ENCODE measurements at regions not wholly inside any gene's neighbourhood (a gene's known extent, or its start where the extent isn't known, plus 50 kb on each side); places are given as distances from the start of the nearest gene placed in this dataset.

DNA sequence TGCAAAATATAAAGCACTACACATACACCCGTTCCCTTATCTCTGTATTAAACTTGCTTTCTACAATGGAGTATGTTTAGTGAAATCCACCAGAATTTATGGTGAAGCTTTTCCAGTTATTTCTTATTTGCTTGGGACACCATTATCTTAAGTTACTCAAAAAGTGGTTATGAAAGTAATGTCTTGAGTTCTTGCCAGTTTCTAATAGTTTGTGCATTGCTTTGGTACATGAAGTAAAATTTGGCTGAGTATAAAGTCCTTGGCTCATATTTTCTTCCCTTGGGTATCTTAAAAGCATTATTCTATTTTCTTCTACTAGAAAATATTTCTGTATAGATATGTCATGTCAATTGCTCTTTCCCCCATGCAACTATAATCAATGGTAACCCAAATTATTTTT, 85.2 kb downstream of the POLR1F start:
- no peak overlapping the region for H3K27ac Mint-ChIP-seq
- H3K36me3 ChIP-seq (replicated peaks in 1 of 2; ENCODE audit: control insufficient read depth in 1 of 2, insufficient read depth in 2 of 2, low read length in 2 of 2) = no peaks in the 10 kb centered on the region
- H3K27me3 Mint-ChIP-seq (ENCODE audit: low read depth in 3 of 3) = peaks cover 0 to 2% (median 0%) of the 10 kb centered on the region in 3 donors
- H3K4me3 Mint-ChIP-seq = no peak overlapping the region
- no peak overlapping the region for H3K4me2 ChIP-seq (replicated peaks; ENCODE audit: extremely low read depth, low read length, poor library complexity, severe bottlenecking)
- whole genome bisulfite sequencing (ENCODE audit: insufficient coverage) = no CpG with 5 or more reads among the region's 1 CpG
- no peaks in the 10 kb centered on the region for H4K20me1 ChIP-seq (ENCODE audit: insufficient read depth, low read length)
- H3K36me3 Mint-ChIP-seq = no peaks in the 10 kb centered on the region
- H3K79me2 ChIP-seq (ENCODE audit: insufficient read depth, low read length) = no peaks in the 10 kb centered on the region
- TF ChIP-seq CTCF (IDR thresholded peaks at IDR 0.05) = no peak
- no peaks in the 10 kb centered on the region for H3K27me3 ChIP-seq (ENCODE audit: control insufficient read depth in 2 of 2, insufficient read depth in 2 of 2, low read length in 2 of 2)
- no peaks in the 10 kb centered on the region for H3K4me1 Mint-ChIP-seq
- intact Hi-C loops (cut with micrococcal nuclease) = no loop called here
- no peaks in the 10 kb centered on the region for H3K4me1 ChIP-seq (ENCODE audit: control insufficient read depth in 1 of 2, insufficient read depth in 2 of 2, low read length in 2 of 2)
- no peak overlapping the region for H3K9ac ChIP-seq (ENCODE audit: insufficient read depth, low read length, poor library complexity, severe bottlenecking)
- no peak overlapping the region for H3K4me3 ChIP-seq (replicated peaks in 1 of 3; ENCODE audit: low read depth in 2 of 3, low read length in 3 of 3)
- peaks cover 2 to 10% (median 5%) of the 10 kb centered on the region in 7 donors for H3K9me3 Mint-ChIP-seq
- peaks cover 0 to 13% of the 10 kb centered on the region in 2 donors for H3K9me3 ChIP-seq (replicated peaks in 1 of 2; ENCODE audit: control insufficient read depth in 1 of 2, insufficient read depth in 1 of 2, low read length in 2 of 2)
- H3K27ac ChIP-seq (ENCODE audit: low read depth in 1 of 2, low read length in 2 of 2) = no peak overlapping the region
- H2AFZ ChIP-seq (ENCODE audit: insufficient read depth, low read depth, low read length, poor library complexity, severe bottlenecking) = no peak overlapping the region
- DNase-seq = no peak

GRCh38 chr7:19621740-19622139, 87.1 kb downstream of the POLR1F start:
- Mint-ChIP-seq H3K27ac (no peak overlapping the region), H3K9me3 (peaks cover 1 to 9% (median 6%) of the 10 kb centered on the region in 7 donors), H3K4me1 (no peaks in the 10 kb centered on the region), H3K36me3 (no peaks in the 10 kb centered on the region), H3K4me3 (no peak overlapping the region), H3K27me3 (ENCODE audit: low read depth in 3 of 3) (peaks cover 0 to 2% (median 0%) of the 10 kb centered on the region in 3 donors)
- H3K4me1 ChIP-seq (ENCODE audit: control insufficient read depth in 1 of 2, insufficient read depth in 2 of 2, low read length in 2 of 2) = no peaks in the 10 kb centered on the region
- DNase-seq = no peak
- no peaks in the 10 kb centered on the region for H4K20me1 ChIP-seq (ENCODE audit: insufficient read depth, low read length)
- no peaks in the 10 kb centered on the region for H3K27me3 ChIP-seq (ENCODE audit: control insufficient read depth in 2 of 2, insufficient read depth in 2 of 2, low read length in 2 of 2)
- no peaks in the 10 kb centered on the region for H3K9me3 ChIP-seq (replicated peaks in 1 of 2; ENCODE audit: control insufficient read depth in 1 of 2, insufficient read depth in 1 of 2, low read length in 2 of 2)
- H2AFZ ChIP-seq (ENCODE audit: insufficient read depth, low read depth, low read length, poor library complexity, severe bottlenecking) = no peak overlapping the region
- intact Hi-C loops (cut with micrococcal nuclease) = no loop called here
- no peak overlapping the region for H3K4me2 ChIP-seq (replicated peaks; ENCODE audit: extremely low read depth, low read length, poor library complexity, severe bottlenecking)
- no peaks in the 10 kb centered on the region for H3K79me2 ChIP-seq (ENCODE audit: insufficient read depth, low read length)
- no peak overlapping the region for H3K27ac ChIP-seq (ENCODE audit: low read depth in 1 of 2, low read length in 2 of 2)
- no peak overlapping the region for H3K9ac ChIP-seq (ENCODE audit: insufficient read depth, low read length, poor library complexity, severe bottlenecking)
- no peak overlapping the region for H3K4me3 ChIP-seq (replicated peaks in 1 of 3; ENCODE audit: low read depth in 2 of 3, low read length in 3 of 3)
- TF ChIP-seq CTCF (IDR thresholded peaks at IDR 0.05) = no peak
- no peaks in the 10 kb centered on the region for H3K36me3 ChIP-seq (replicated peaks in 1 of 2; ENCODE audit: control insufficient read depth in 1 of 2, insufficient read depth in 2 of 2, low read length in 2 of 2)
- no CpG with 5 or more reads among the region's 2 CpGs for WGBS (ENCODE audit: insufficient coverage)

Measured in CD14-positive monocyte (primary cell).